ENCODE measurements at regions not wholly inside any gene's neighbourhood (a gene's known extent, or its start where the extent isn't known, plus 50 kb on each side); places are given as distances from the start of the nearest gene placed in this dataset.
"Not testable (repeated sequence)": the region's sequence is repeated elsewhere in the genome, so short reads cannot be mapped to it uniquely, and the experiment has no call there.

DNA sequence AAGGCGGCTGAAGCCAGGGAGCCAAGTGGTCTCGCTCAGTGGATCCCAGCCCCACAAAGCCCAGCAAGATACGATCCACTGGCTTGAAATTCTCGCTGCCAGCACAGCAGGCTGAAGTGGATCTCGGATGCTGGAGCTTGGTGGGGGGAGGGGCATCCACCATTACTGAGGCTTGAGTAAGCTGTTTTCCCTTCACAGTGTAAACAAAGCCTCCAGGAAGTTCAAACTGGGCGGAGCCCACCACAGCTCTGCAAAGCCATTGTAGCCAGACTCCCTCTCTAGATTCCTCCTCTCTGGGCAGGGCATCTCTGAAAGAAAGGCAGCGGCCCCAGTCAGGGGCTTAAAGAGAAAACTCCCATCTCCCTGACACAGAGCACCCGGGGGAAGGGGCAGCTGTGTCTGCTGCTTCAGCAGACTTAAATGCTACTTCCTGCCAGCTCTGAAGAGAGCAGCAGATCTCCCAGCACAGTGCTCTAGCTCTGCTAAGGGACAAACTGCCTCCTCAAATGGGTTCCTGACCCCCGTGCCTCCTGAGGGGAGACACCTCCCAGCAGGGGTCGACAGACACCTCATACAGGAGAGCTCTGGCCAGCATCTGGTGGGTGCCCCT is 330.0 kb upstream of the TMEFF2 start:
- H3K27ac ChIP-seq (ENCODE audit: low read length in 2 of 2); POLR2A ChIA-PET; DNase-seq; H2AFZ ChIP-seq (ENCODE audit: insufficient read depth, low read depth, low read length, poor library complexity, severe bottlenecking); H3K79me2 ChIP-seq (ENCODE audit: control insufficient read depth, insufficient read depth, low read length); ATAC-seq (ENCODE audit: low read depth); H3K27ac Mint-ChIP-seq; H3K27me3 ChIP-seq (replicated peaks in 1 of 4; ENCODE audit: control extremely low read depth in 1 of 4, control insufficient read depth in 3 of 4, insufficient read depth in 4 of 4, low read length in 3 of 4); H3K36me3 ChIP-seq (replicated peaks in 1 of 2; ENCODE audit: control extremely low read depth in 1 of 2, control insufficient read depth in 1 of 2, extremely low read depth in 1 of 2, insufficient read depth in 2 of 2, low read length in 1 of 2); intact Hi-C loops (cut with micrococcal nuclease); H3K4me3 Mint-ChIP-seq; H3K4me3 ChIP-seq (ENCODE audit: control extremely low read depth in 1 of 5, extremely low read depth in 1 of 5, insufficient read depth in 1 of 5, low read depth in 2 of 5, low read length in 4 of 5); H4K20me1 ChIP-seq (ENCODE audit: control insufficient read depth, insufficient read depth, low read length, poor library complexity, severe bottlenecking); H3K9ac ChIP-seq (ENCODE audit: low read length); H3K4me1 Mint-ChIP-seq; H3K27me3 Mint-ChIP-seq; H3K9me3 Mint-ChIP-seq (ENCODE audit: insufficient read depth); H3K4me2 ChIP-seq (replicated peaks; ENCODE audit: low read depth, low read length, poor library complexity, severe bottlenecking); H3K4me1 ChIP-seq (ENCODE audit: control insufficient read depth in 2 of 2, insufficient read depth in 2 of 2, low read length in 2 of 2): not testable (repeated sequence)
- H3K9me3 ChIP-seq (ENCODE audit: control extremely low read depth in 1 of 3, control insufficient read depth in 2 of 3, insufficient read depth in 1 of 3, low read length in 2 of 3), result peaks cover 0 to 12% (median 0%) of the 10 kb centered on the region in 3 donors
- CTCF ChIA-PET, result interaction anchor here (0.5 kb wide), 1 partner anchor 33 kb away, joined by 4 read pairs; no protein-coding TSS in a partner anchor
- WGBS (ENCODE audit: insufficient coverage), result 97% methylated on average over 9 of the region's 10 CpGs

DNA sequence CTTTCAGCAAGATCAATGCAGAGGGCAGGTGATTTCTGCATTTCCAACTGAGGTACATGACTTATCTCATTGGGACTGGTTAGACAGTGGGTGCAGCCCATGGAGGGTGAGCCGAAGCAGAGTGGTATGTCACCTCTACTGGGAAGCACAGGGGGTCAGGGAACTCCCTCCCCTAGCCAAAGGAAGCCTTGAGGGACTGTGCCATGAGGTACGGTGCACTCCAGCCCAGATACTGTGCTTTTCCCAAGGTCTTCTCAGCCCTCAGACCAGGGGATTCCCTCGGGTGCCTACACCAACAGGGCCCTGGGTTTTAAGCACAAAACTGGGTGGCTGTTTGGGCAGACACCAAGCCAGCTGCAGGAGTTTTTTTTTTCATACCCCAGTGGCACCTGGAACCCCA is 329.5 kb upstream of the TMEFF2 start:
- DNase-seq; H3K4me3 ChIP-seq (ENCODE audit: control extremely low read depth in 1 of 5, extremely low read depth in 1 of 5, insufficient read depth in 1 of 5, low read depth in 2 of 5, low read length in 4 of 5); H3K9ac ChIP-seq (ENCODE audit: low read length); H3K4me2 ChIP-seq (replicated peaks; ENCODE audit: low read depth, low read length, poor library complexity, severe bottlenecking); H3K4me1 Mint-ChIP-seq; POLR2A ChIA-PET; H3K27me3 ChIP-seq (replicated peaks in 1 of 4; ENCODE audit: control extremely low read depth in 1 of 4, control insufficient read depth in 3 of 4, insufficient read depth in 4 of 4, low read length in 3 of 4); intact Hi-C loops (cut with micrococcal nuclease); CTCF ChIA-PET; H3K27me3 Mint-ChIP-seq; H3K79me2 ChIP-seq (ENCODE audit: control insufficient read depth, insufficient read depth, low read length); H3K27ac Mint-ChIP-seq; H2AFZ ChIP-seq (ENCODE audit: insufficient read depth, low read depth, low read length, poor library complexity, severe bottlenecking); H3K4me1 ChIP-seq (ENCODE audit: control insufficient read depth in 2 of 2, insufficient read depth in 2 of 2, low read length in 2 of 2); H4K20me1 ChIP-seq (ENCODE audit: control insufficient read depth, insufficient read depth, low read length, poor library complexity, severe bottlenecking); ATAC-seq (ENCODE audit: low read depth); H3K4me3 Mint-ChIP-seq; H3K27ac ChIP-seq (ENCODE audit: low read length in 2 of 2); H3K9me3 Mint-ChIP-seq (ENCODE audit: insufficient read depth); H3K36me3 ChIP-seq (replicated peaks in 1 of 2; ENCODE audit: control extremely low read depth in 1 of 2, control insufficient read depth in 1 of 2, extremely low read depth in 1 of 2, insufficient read depth in 2 of 2, low read length in 1 of 2): not testable (repeated sequence)
- WGBS (ENCODE audit: insufficient coverage), result 95% methylated on average over 2 of the region's 3 CpGs
- H3K9me3 ChIP-seq (ENCODE audit: control extremely low read depth in 1 of 3, control insufficient read depth in 2 of 3, insufficient read depth in 1 of 3, low read length in 2 of 3), result peaks cover 0 to 12% (median 0%) of the 10 kb centered on the region in 3 donors

All from B cell (primary cell).